ENCODE measurements at regions not wholly inside any gene's neighbourhood (a gene's known extent, or its start where the extent isn't known, plus 50 kb on each side); places are given as distances from the start of the nearest gene placed in this dataset.

- TF ChIP-seq CTCF (IDR thresholded peaks at IDR 0.05; ENCODE audit: control insufficient read depth, insufficient read depth, low read depth, low read length, missing control alignments), result no peak
- no peak for DNase-seq (ENCODE audit: low read depth)
- no peak overlapping the region for H3K4me3 ChIP-seq (ENCODE audit: control insufficient read depth, low read depth, low read length)
Measured at GRCh38 chr9:90309809-90310520, 332.7 kb downstream of the DIRAS2 start.

DNA sequence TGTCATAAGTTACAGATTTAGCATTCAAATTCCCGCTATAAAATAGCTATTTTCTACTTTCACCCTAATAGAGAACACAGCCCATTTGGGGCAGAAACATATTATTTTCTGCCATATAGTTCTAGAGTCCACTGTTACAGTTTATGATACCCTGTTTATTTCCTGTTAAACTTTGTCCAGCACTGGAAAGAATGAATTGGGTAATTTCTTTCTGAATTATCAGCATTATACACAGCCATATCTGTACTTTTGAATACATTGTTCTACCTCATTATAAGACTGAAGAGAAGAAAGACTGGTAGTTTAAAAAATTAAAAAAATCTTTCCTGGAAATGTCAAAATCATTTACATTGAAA is 332.1 kb downstream of the DIRAS2 start:
- DNase-seq (ENCODE audit: low read depth), result no peak
- no peak for TF ChIP-seq CTCF (IDR thresholded peaks at IDR 0.05; ENCODE audit: control insufficient read depth, insufficient read depth, low read depth, low read length, missing control alignments)

DNA sequence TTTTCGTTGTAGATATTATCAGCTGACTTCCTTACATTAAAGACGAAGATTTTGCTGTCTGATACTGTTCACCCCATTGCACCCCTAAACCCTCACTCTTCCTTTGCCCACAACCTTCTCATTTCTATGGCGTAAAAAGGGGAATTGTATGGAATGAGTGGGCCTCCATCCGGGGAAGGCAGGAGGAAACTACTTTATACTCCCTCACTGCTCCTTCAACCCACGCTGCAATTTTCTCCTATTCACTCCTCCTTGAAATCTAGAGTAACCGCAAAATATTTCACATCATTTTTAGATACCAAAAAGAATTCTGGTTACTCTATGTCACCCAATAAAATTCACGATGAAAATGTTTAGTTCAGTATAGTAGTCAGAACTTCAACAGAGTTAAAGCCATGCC is 330.8 kb downstream of the DIRAS2 start:
- no peak for TF ChIP-seq CTCF (IDR thresholded peaks at IDR 0.05; ENCODE audit: control insufficient read depth, insufficient read depth, low read depth, low read length, missing control alignments)
- H3K4me3 ChIP-seq (ENCODE audit: control insufficient read depth, low read depth, low read length), result no peak overlapping the region
- no peak for DNase-seq (ENCODE audit: low read depth)

More for the DNA sequence above, 332.1 kb downstream of the DIRAS2 start:
- H3K4me3 ChIP-seq (ENCODE audit: control insufficient read depth, low read depth, low read length), result no peak overlapping the region

DNA sequence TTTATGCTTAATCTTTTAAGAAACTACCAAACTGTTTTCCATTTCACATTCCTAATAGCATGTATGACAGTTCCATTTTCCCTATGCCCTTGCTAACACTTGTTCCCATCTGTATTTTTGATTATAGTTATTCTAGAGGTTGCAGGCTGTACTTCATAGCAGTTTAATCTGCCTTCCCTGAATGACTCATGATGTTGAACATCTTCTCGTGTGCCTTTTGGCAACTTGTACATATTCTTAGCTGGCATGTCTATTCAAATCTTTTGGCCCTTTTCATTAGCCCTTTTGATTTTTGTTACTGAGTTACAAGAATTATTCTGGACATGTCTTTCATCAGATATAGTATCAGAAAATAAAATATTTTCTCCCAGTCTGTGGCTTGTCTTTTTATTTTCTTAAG is 320.3 kb downstream of the DIRAS2 start:
- no peak overlapping the region for H3K4me3 ChIP-seq (ENCODE audit: control insufficient read depth, low read depth, low read length)
- no peak for TF ChIP-seq CTCF (IDR thresholded peaks at IDR 0.05; ENCODE audit: control insufficient read depth, insufficient read depth, low read depth, low read length, missing control alignments)
- no peak for DNase-seq (ENCODE audit: low read depth)

GRCh38 chr9:90325913-90326653 is 316.5 kb downstream of the DIRAS2 start:
- TF ChIP-seq CTCF (IDR thresholded peaks at IDR 0.05; ENCODE audit: control insufficient read depth, insufficient read depth, low read depth, low read length, missing control alignments), result no peak
- no peak overlapping the region for H3K4me3 ChIP-seq (ENCODE audit: control insufficient read depth, low read depth, low read length)
- no peak for DNase-seq (ENCODE audit: low read depth)

DNA sequence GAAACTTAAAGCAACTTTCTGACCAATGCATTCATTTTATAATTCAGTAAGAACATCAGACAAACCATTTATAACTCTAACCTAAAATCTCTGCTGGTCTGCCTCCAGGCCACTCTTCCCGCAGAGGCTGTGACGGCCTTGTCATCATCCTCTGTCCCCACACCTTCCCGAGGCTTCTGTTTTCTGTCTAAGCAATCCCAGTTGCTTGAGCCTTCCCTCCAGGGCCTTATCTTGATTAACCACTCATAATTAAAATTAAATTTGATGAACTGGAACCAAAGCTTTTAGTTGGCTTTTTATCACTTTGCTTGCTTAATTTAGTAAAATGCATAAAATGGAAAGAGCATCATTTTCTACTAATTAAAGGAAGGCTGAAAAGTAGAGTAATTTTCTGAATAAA is 312.4 kb downstream of the DIRAS2 start:
- no peak for DNase-seq (ENCODE audit: low read depth)
- no peak overlapping the region for H3K4me3 ChIP-seq (ENCODE audit: control insufficient read depth, low read depth, low read length)
- no peak for TF ChIP-seq CTCF (IDR thresholded peaks at IDR 0.05; ENCODE audit: control insufficient read depth, insufficient read depth, low read depth, low read length, missing control alignments)
